NT2/D1 (cell line): ENCODE measurements at regions not wholly inside any gene's neighbourhood (a gene's known extent, or its start where the extent isn't known, plus 50 kb on each side); places are given as distances from the start of the nearest gene placed in this dataset.
A peak's percentile ranks its signal among the peaks of the same experiment; 100 is the strongest.

Experiments
- DNase-seq: peaks from one replicate; pipeline ENCODE4 v3.0.0-alpha.2; 2011; ENCODE audit warnings: low read depth, low spot score
- H3K27me3 ChIP-seq: 2 replicates; pipeline ENCODE4 v1.6.0; 2011; ENCODE audit warnings: mild to moderate bottlenecking; ENCODE audit not compliant: insufficient read length, insufficient read depth
- H3K36me3 ChIP-seq: 2 replicates; pipeline ENCODE4 v1.6.1; 2011; ENCODE audit warnings: mild to moderate bottlenecking, low read length, mixed read lengths; ENCODE audit not compliant: insufficient read depth, insufficient read length
- H3K4me1 ChIP-seq: 2 replicates; pipeline ENCODE4 v1.5.1; 2011; ENCODE audit not compliant: insufficient read depth, insufficient read length
- H3K4me3 ChIP-seq: 2 replicates; pipeline ENCODE4 v1.5.1; 2011; ENCODE audit warnings: low read depth; ENCODE audit not compliant: insufficient read length
- H3K9ac ChIP-seq: 2 replicates; pipeline ENCODE4 v1.6.0; 2011; ENCODE audit warnings: low read depth; ENCODE audit not compliant: insufficient read length
- H3K9me3 ChIP-seq: 2 replicates; pipeline ENCODE4 v1.5.1; 2011; ENCODE audit warnings: mild to moderate bottlenecking, low read length; ENCODE audit not compliant: insufficient read depth
- SUZ12 ChIP-seq: IDR thresholded peaks from 2 replicates; pipeline ENCODE4 v1.6.1; 2011; ENCODE audit not compliant: insufficient read length, insufficient read depth; ENCODE audit errors: extremely low read depth
- YY1 ChIP-seq: IDR thresholded peaks from 2 replicates; pipeline ENCODE4 v1.6.1; 2011; ENCODE audit not compliant: insufficient read length, insufficient read depth
- ZNF274 ChIP-seq: IDR thresholded peaks from 2 replicates; pipeline ENCODE4 v1.6.1; 2011; ENCODE audit warnings: mild to moderate bottlenecking, low read depth, low read length

DNA sequence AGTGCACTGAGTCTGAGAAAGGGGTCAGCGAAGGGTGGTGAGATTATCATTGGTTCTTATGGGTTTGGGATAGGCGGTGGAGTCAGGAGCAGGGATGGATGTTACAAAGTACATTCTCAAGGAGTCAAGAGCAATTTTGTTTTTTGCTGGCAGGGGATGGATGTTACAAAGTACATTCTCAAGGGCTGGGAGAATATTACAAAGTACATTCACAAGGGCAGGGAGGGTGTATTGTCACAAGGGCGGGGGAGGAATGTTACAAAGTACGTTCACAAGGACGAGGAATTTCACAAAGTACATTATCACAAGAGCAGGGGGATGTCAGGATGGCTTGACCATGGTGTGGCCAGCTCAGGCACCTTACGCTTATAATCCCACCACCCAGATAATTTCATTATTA lies 59.3 kb upstream of the FAM89A start:
- no peak overlapping the region for H3K4me3 ChIP-seq
- H3K9me3 ChIP-seq: no peaks in the 10 kb centered on the region
- TF ChIP-seq SUZ12 (no peak), ZNF274 (no peak), YY1 (no peak)
- no peaks in the 10 kb centered on the region for H3K4me1 ChIP-seq
- DNase-seq: no peak
- no peaks in the 10 kb centered on the region for H3K27me3 ChIP-seq
- H3K9ac ChIP-seq: no peak overlapping the region
- no peaks in the 10 kb centered on the region for H3K36me3 ChIP-seq

DNA sequence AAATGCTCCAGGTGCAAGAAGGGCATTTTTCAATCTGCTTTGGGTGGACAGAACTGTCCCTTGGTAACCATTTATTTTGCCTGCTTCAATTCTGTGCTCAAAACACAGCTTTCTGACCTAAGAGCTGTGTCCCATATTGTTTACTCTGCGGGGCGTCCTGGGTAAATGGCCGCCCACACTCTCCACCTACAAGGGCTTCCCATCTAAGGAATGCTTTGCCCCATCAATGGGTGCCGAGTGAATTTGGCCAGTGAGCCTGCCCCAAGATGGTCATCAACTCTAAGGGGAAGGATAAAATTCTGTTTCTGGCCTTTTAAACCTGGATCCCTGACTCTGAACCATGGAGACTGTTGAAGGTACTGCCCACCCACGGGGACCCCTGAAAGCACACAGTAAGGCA lies 55.5 kb upstream of the FAM89A start:
- Histone ChIP-seq H3K4me1 (no peaks in the 10 kb centered on the region), H3K27me3 (no peaks in the 10 kb centered on the region), H3K9me3 (no peaks in the 10 kb centered on the region), H3K36me3 (no peaks in the 10 kb centered on the region), H3K4me3 (no peak overlapping the region), H3K9ac (no peak overlapping the region)
- no peak for DNase-seq
- no peak for TF ChIP-seq ZNF274
- no peak for TF ChIP-seq YY1
- TF ChIP-seq SUZ12: no peak

GRCh38 chr1:231094421-231094820 lies 54.4 kb upstream of the FAM89A start:
- no peaks in the 10 kb centered on the region for H3K9me3 ChIP-seq

DNA sequence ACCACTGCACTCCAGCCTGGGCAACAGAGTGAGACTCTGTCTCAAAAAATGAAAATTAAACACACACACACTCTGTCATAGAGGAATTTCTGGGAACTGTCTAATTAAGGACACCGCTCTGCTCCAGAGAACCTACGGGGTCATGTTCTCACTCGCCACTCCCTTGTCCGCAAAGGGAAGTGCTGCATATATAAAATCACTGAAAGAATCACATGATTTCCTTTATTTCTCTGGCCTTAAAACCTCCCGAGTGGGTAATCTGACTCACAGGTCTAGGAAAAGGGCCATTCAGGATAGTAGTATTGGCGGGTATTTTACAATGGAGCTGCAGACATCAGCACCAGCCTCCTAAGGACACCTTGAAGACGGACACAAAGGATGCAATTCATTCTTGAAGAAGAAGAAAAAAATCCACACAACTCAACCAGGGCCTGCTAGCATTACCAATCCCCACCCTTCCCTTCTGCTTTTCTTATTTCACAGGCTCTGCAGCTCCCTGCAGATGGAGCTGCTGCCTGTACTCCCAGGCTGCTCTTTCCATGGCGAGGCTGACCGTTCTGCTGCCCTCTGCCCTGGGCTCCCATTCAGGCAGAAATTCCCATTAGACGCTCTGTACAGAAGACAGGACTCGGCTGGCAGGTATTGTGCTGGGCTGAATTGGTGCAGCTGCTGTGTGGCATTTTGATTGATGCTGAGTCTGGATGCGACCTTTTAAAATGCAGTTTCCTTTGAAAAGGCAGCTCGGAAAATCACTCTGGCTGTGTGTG lies 53.3 kb upstream of the FAM89A start:
- no peak for DNase-seq

More at GRCh38 chr1:231094421-231094820, 54.4 kb upstream of the FAM89A start:
- TF ChIP-seq YY1 (no peak), SUZ12 (no peak), ZNF274 (no peak)
- no peaks in the 10 kb centered on the region for H3K4me1 ChIP-seq
- DNase-seq: no peak
- no peak overlapping the region for H3K9ac ChIP-seq
- H3K4me3 ChIP-seq: no peak overlapping the region
- no peaks in the 10 kb centered on the region for H3K36me3 ChIP-seq
- no peaks in the 10 kb centered on the region for H3K27me3 ChIP-seq

GRCh38 chr1:231092380-231092779 lies 52.3 kb upstream of the FAM89A start:
- Histone ChIP-seq H3K9ac (no peak overlapping the region), H3K9me3 (no peaks in the 10 kb centered on the region), H3K4me3 (no peak overlapping the region), H3K4me1 (no peaks in the 10 kb centered on the region), H3K27me3 (no peaks in the 10 kb centered on the region), H3K36me3 (no peaks in the 10 kb centered on the region)
- TF ChIP-seq SUZ12 (no peak), ZNF274 (no peak), YY1 (no peak)
- DNase-seq: no peak

More for the DNA sequence above, 53.3 kb upstream of the FAM89A start:
- H3K4me1 ChIP-seq: no peaks in the 10 kb centered on the region
- no peaks in the 10 kb centered on the region for H3K9me3 ChIP-seq
- no peak overlapping the region for H3K4me3 ChIP-seq
- TF ChIP-seq ZNF274 (no peak), SUZ12 (no peak), YY1 (no peak)
- H3K9ac ChIP-seq: no peak overlapping the region
- no peaks in the 10 kb centered on the region for H3K27me3 ChIP-seq
- no peaks in the 10 kb centered on the region for H3K36me3 ChIP-seq

- Histone ChIP-seq H3K36me3 (no peaks in the 10 kb centered on the region), H3K9ac (no peak overlapping the region), H3K4me3 (no peak overlapping the region), H3K27me3 (no peaks in the 10 kb centered on the region), H3K4me1 (no peaks in the 10 kb centered on the region), H3K9me3 (no peaks in the 10 kb centered on the region)
- no peak for TF ChIP-seq YY1
- TF ChIP-seq SUZ12: no peak
- TF ChIP-seq ZNF274: no peak
- peak; percentile 76 for DNase-seq
Measured at GRCh38 chr1:231091831-231092301, 51.8 kb upstream of the FAM89A start.

- no peak for DNase-seq
- TF ChIP-seq YY1 (no peak), SUZ12 (no peak), ZNF274 (no peak)
Measured at GRCh38 chr1:231091415-231091814, 51.4 kb upstream of the FAM89A start.

More at GRCh38 chr1:231091415-231091814, 51.4 kb upstream of the FAM89A start:
- H3K4me3 ChIP-seq: no peak overlapping the region
- no peaks in the 10 kb centered on the region for H3K27me3 ChIP-seq
- no peak overlapping the region for H3K9ac ChIP-seq
- H3K9me3 ChIP-seq: no peaks in the 10 kb centered on the region
- H3K36me3 ChIP-seq: no peaks in the 10 kb centered on the region
- no peaks in the 10 kb centered on the region for H3K4me1 ChIP-seq
